Esophagus muscularis mucosa (tissue), 4 donors: ENCODE measurements at regions not wholly inside any gene's neighbourhood (a gene's known extent, or its start where the extent isn't known, plus 50 kb on each side); places are given as distances from the start of the nearest gene placed in this dataset.

Experiments used
- CTCF ChIP-seq, 3 experiments: fragments of 200-600 bp in 2 of 3; fragments of 450-650 bp in 1 of 3; sonication (generic) in 2 of 3; IDR thresholded peaks; one replicate each; pipeline ENCODE4 v1.5.1; 2017 to 2019; ENCODE audit warnings: antibody characterized with exemption in 3 of 3, mild to moderate bottlenecking in 2 of 3, moderate library complexity in 1 of 3
- EP300 ChIP-seq: sonication (generic); formaldehyde crosslinking; IDR thresholded peaks from one replicate; pipeline ENCODE4 v1.6.1; 2017; ENCODE audit warnings: antibody characterized with exemption
- POLR2A ChIP-seq: fragments of 450-650 bp; IDR thresholded peaks from one replicate; pipeline ENCODE4 v1.6.1; 2017; ENCODE audit warnings: antibody characterized with exemption, moderate library complexity, mild to moderate bottlenecking, low read depth

GRCh38 chr15:61655881-61656280 lies 404.4 kb downstream of the VPS13C start:
- no peak for TF ChIP-seq CTCF (IDR thresholded peaks at IDR 0.05)
- TF ChIP-seq EP300, result no peak
- TF ChIP-seq POLR2A, result no peak
